ENCODE measurements at regions not wholly inside any gene's neighbourhood (a gene's known extent, or its start where the extent isn't known, plus 50 kb on each side); places are given as distances from the start of the nearest gene placed in this dataset.

DNA sequence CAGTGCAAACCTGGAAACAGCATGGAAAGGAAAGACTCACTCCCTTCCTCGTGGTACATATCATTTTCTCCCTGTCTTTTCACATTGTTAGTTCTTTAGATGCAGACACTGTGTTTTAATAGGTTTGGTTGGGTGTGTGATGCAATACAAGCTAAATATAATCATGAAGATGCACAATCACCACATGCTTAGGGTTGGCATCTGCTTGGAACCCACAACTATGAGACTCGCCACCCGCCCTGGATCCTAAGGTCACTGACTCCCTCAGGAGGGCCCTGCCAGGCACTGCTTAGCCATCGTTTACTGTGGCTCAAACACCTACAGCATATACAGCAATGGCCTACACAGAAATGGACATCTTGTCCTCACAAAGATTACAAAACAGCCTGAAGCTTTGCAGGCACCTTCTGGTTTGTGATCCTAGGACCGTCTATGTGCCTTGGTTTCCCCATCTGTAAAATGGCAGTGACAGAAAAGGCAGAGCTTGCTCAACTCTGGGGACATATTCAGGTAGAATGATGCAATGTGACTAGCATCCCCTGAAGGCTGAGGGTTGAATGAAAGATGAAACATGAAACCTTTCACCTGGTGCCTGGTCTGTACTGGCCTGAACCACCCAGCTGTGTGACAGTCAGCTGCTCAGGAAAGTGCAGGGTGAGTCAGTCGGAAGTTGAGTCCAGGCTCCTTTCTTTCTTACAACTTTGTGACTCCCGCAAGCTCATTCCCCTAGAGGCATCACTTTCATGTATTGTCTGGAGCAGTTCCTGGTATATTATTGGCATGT, 123.6 kb upstream of the PFN2 start:
- ATAC-seq (no peak), DNase-seq (no peak)
- no peaks in the 10 kb centered on the region for H3K27me3 ChIP-seq
- intact Hi-C loops (cut with DNase I), result loop anchor here in 1 of 10 donors (10.0 kb wide), 1 partner anchor 100 kb away; no protein-coding TSS in a partner anchor
- H3K4me3 ChIP-seq, result no peak overlapping the region
- H3K27ac ChIP-seq, result no peak overlapping the region
- no peaks in the 10 kb centered on the region for H3K9me3 ChIP-seq
- H3K4me1 ChIP-seq, result no peaks in the 10 kb centered on the region
- TF ChIP-seq CTCF (IDR thresholded peaks at IDR 0.05), result no peak
- WGBS, 2 donors, result 86 to 88% methylated on average over 7 of the region's 7 CpGs
- H3K36me3 ChIP-seq, result no peaks in the 10 kb centered on the region

DNA sequence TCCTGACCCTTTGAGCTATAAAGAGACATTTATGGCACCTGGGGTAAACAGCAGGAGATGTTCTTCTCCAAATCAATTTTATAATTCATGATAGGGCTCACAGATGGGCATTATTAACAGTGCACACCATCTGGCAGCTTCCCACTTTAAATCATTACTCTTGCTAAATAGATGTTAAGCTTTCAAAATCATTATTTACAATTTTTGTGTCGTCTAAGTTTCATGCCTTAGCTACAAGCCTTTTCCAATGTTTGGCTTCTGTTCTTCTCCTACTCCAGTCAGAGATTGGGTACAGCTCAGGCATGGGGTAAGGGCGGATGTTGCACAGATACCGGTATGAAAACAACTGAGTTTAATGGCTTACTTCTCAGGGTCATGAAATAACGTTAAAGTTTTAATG, 120.9 kb upstream of the PFN2 start:
- ATAC-seq (no peak), DNase-seq (no peak)
- TF ChIP-seq CTCF (IDR thresholded peaks at IDR 0.05), result no peak
- Histone ChIP-seq H3K4me3 (no peak overlapping the region), H3K4me1 (no peaks in the 10 kb centered on the region), H3K9me3 (no peaks in the 10 kb centered on the region), H3K36me3 (no peaks in the 10 kb centered on the region), H3K27me3 (no peaks in the 10 kb centered on the region), H3K27ac (no peak overlapping the region)
- intact Hi-C loops (cut with DNase I), result loop anchor here in 1 of 10 donors (10.0 kb wide), 1 partner anchor 97 kb away; no protein-coding TSS in a partner anchor
- 73 to 76% methylated on average over 4 of the region's 4 CpGs for WGBS, 2 donors

GRCh38 chr3:150090877-150091276, 120.2 kb upstream of the PFN2 start:
- Histone ChIP-seq H3K4me1 (no peaks in the 10 kb centered on the region), H3K27ac (no peak overlapping the region), H3K36me3 (no peaks in the 10 kb centered on the region), H3K27me3 (no peaks in the 10 kb centered on the region), H3K9me3 (no peaks in the 10 kb centered on the region), H3K4me3 (no peak overlapping the region)
- intact Hi-C loops (cut with DNase I), result loop anchor here in 1 of 10 donors (10.0 kb wide), 1 partner anchor 96 kb away; no protein-coding TSS in a partner anchor
- no peak for TF ChIP-seq CTCF (IDR thresholded peaks at IDR 0.05)
- WGBS, 2 donors, result 59 to 79% methylated on average over 2 of the region's 2 CpGs
- DNase-seq, result no peak
- ATAC-seq, result no peak

- ATAC-seq (no peak), DNase-seq (no peak)
- no peak overlapping the region for H3K27ac ChIP-seq
- no peaks in the 10 kb centered on the region for H3K36me3 ChIP-seq
- WGBS, 2 donors, result 81 to 84% methylated on average over 4 of the region's 4 CpGs
- no peaks in the 10 kb centered on the region for H3K9me3 ChIP-seq
- no peaks in the 10 kb centered on the region for H3K27me3 ChIP-seq
- intact Hi-C loops (cut with DNase I), result loop anchor here in 1 of 10 donors (10.0 kb wide), 1 partner anchor 95 kb away; no protein-coding TSS in a partner anchor
- no peak overlapping the region for H3K4me3 ChIP-seq
- no peak for TF ChIP-seq CTCF (IDR thresholded peaks at IDR 0.05)
- H3K4me1 ChIP-seq, result no peaks in the 10 kb centered on the region
Measured at GRCh38 chr3:150090006-150090405, 119.3 kb upstream of the PFN2 start.
